Suprapubic skin (tissue), 3 donors: ENCODE measurements at regions not wholly inside any gene's neighbourhood (a gene's known extent, or its start where the extent isn't known, plus 50 kb on each side); places are given as distances from the start of the nearest gene placed in this dataset.

Experiments used
- POLR2A ChIP-seq, 2 donors: fragments of 450-650 bp; IDR thresholded peaks; one replicate each; pipeline ENCODE4 v1.6.1; 2017; ENCODE audit warnings: antibody characterized with exemption in 2 of 2, mild to moderate bottlenecking in 2 of 2, moderate library complexity in 2 of 2
- TF ChIP-seq, protein P1 (sequence below), 2 donors: fragments of 200-600 bp in 1 of 2; fragments of 450-650 bp in 1 of 2; sonication (generic) in 1 of 2; IDR thresholded peaks; one replicate each; pipeline ENCODE4 v1.5.1; 2016 to 2019; ENCODE audit warnings: antibody characterized with exemption in 2 of 2, mild to moderate bottlenecking in 1 of 2, moderate library complexity in 1 of 2

DNA sequence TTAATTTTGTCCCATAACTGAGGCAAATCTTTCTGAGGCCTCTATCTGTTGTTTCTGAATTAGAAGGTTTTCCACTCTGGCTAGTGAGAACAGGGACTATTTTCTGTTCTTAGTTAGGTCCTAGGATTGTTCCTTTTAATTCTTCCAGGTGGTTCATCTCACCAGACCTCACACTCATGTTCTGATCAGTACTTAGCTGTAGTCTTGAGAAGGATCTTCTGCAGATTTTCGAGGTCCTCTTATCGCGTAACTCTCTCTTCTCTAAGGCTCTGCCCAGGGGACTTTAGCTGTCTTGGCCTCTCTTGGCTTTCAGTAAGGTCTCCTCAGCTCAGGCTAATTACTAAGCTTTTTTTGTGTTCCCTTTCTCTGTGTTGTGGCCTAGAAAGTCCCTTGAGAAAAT is 201.1 kb downstream of the ETNK1 start:
- TF ChIP-seq, protein P1, sequence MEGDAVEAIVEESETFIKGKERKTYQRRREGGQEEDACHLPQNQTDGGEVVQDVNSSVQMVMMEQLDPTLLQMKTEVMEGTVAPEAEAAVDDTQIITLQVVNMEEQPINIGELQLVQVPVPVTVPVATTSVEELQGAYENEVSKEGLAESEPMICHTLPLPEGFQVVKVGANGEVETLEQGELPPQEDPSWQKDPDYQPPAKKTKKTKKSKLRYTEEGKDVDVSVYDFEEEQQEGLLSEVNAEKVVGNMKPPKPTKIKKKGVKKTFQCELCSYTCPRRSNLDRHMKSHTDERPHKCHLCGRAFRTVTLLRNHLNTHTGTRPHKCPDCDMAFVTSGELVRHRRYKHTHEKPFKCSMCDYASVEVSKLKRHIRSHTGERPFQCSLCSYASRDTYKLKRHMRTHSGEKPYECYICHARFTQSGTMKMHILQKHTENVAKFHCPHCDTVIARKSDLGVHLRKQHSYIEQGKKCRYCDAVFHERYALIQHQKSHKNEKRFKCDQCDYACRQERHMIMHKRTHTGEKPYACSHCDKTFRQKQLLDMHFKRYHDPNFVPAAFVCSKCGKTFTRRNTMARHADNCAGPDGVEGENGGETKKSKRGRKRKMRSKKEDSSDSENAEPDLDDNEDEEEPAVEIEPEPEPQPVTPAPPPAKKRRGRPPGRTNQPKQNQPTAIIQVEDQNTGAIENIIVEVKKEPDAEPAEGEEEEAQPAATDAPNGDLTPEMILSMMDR (IDR thresholded peaks at IDR 0.05), result no peak
- no peak for TF ChIP-seq POLR2A (IDR thresholded peaks at IDR 0.05)
